Hepatocyte (in vitro differentiated cells): ENCODE measurements at regions not wholly inside any gene's neighbourhood (a gene's known extent, or its start where the extent isn't known, plus 50 kb on each side); places are given as distances from the start of the nearest gene placed in this dataset.

Source experiments
- DNase-seq: peaks from one replicate; pipeline ENCODE4 v3.0.0-alpha.2; 2016; ENCODE audit warnings: low spot score
- H2AFZ ChIP-seq: fragments of 200-600 bp; sonication (generic); 2 replicates; pipeline ENCODE4 v1.6.0; 2016; ENCODE audit warnings: antibody characterized with exemption, mild to moderate bottlenecking
- H3K27ac ChIP-seq: fragments of 200-600 bp; sonication (generic); 2 replicates; pipeline ENCODE4 v1.5.1; 2016; ENCODE audit warnings: mild to moderate bottlenecking
- H3K27me3 ChIP-seq: fragments of 200-600 bp; sonication (generic); 2 replicates; pipeline ENCODE4 v1.6.1; 2016
- H3K36me3 ChIP-seq: fragments of 200-600 bp; sonication (generic); replicated peaks from 2 replicates; pipeline ENCODE4 v1.5.1; 2016; ENCODE audit warnings: low read depth; ENCODE audit not compliant: insufficient read depth
- H3K4me1 ChIP-seq: fragments of 200-600 bp; sonication (generic); 2 replicates; pipeline ENCODE4 v1.5.1; 2016; ENCODE audit warnings: mild to moderate bottlenecking, moderate library complexity; ENCODE audit not compliant: insufficient read depth
- H3K4me2 ChIP-seq: fragments of 200-600 bp; sonication (generic); 2 replicates; pipeline ENCODE4 v1.6.0; 2016
- H3K4me3 ChIP-seq: fragments of 200-600 bp; sonication (generic); 2 replicates; pipeline ENCODE4 v1.5.1; 2016; ENCODE audit warnings: mild to moderate bottlenecking
- H3K79me2 ChIP-seq: fragments of 200-600 bp; sonication (generic); 2 replicates; pipeline ENCODE4 v1.6.0; 2017; ENCODE audit warnings: mild to moderate bottlenecking
- H3K9me2 ChIP-seq: fragments of 200-600 bp; sonication (generic); replicated peaks from 2 replicates; pipeline ENCODE4 v1.6.0; 2017; ENCODE audit warnings: mild to moderate bottlenecking; ENCODE audit not compliant: insufficient read depth
- H3K9me3 ChIP-seq: fragments of 200-600 bp; sonication (generic); 2 replicates; pipeline ENCODE4 v1.5.1; 2016; ENCODE audit warnings: low read depth, mild to moderate bottlenecking
- H4K20me1 ChIP-seq: fragments of 200-600 bp; sonication (generic); 2 replicates; pipeline ENCODE4 v1.6.0; 2016; ENCODE audit warnings: mild to moderate bottlenecking; ENCODE audit not compliant: insufficient read depth, poor library complexity, severe bottlenecking
- EZH2 ChIP-seq: fragments of 200-600 bp; sonication (generic); IDR thresholded peaks from 2 replicates; pipeline ENCODE4 v1.6.1; 2016; ENCODE audit warnings: antibody characterized with exemption, mild to moderate bottlenecking, borderline replicate concordance
- EZH2phosphoT487 ChIP-seq: fragments of 200-600 bp; sonication (generic); IDR thresholded peaks from one replicate; pipeline ENCODE4 v1.6.1; 2018; ENCODE audit warnings: antibody characterized with exemption, mild to moderate bottlenecking, low read depth, moderate library complexity; ENCODE audit not compliant: unreplicated experiment, severe bottlenecking
- WGBS: methylation state at CpG from one replicate; pipeline ENCODE4 v1.1.6; 2016; ENCODE audit warnings: low lambda C conversion rate; ENCODE audit errors: missing lambda C conversion rate; 5-methylcytosine and 5-hydroxymethylcytosine counted together
- TF ChIP-seq, protein P1 (sequence below): fragments of 200-600 bp; sonication (generic); IDR thresholded peaks from 2 replicates; pipeline ENCODE4 v1.5.1; 2016; ENCODE audit warnings: antibody characterized with exemption, mild to moderate bottlenecking; ENCODE audit not compliant: poor library complexity

DNA sequence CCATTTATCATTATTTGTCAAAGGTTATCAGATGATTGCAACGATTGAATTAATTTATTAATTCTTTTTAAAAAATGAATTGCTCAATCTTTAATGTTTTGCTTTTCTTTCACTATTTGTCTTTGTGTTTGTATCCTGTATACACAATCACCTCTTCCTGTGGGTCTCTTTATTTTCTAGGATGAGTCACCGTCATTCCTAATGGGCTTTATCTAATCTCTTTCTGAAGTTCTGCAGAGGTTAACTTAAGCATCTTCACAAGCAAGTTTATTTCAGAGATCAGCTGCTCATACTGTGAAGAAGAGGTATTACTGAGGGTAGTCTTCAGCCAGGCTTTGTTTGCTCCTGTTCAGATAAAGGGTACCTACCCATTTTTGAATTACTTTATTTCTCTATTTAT, 323.9 kb downstream of the NNT start:
- H3K27ac ChIP-seq: no peak overlapping the region
- H3K9me2 ChIP-seq: no peaks in the 10 kb centered on the region
- H3K9me3 ChIP-seq: no peaks in the 10 kb centered on the region
- no peak overlapping the region for H3K4me3 ChIP-seq
- no peak for DNase-seq
- no peaks in the 10 kb centered on the region for H3K27me3 ChIP-seq
- no peak overlapping the region for H2AFZ ChIP-seq
- TF ChIP-seq EZH2 (no peak), EZH2phosphoT487 (no peak)
- TF ChIP-seq, protein P1, sequence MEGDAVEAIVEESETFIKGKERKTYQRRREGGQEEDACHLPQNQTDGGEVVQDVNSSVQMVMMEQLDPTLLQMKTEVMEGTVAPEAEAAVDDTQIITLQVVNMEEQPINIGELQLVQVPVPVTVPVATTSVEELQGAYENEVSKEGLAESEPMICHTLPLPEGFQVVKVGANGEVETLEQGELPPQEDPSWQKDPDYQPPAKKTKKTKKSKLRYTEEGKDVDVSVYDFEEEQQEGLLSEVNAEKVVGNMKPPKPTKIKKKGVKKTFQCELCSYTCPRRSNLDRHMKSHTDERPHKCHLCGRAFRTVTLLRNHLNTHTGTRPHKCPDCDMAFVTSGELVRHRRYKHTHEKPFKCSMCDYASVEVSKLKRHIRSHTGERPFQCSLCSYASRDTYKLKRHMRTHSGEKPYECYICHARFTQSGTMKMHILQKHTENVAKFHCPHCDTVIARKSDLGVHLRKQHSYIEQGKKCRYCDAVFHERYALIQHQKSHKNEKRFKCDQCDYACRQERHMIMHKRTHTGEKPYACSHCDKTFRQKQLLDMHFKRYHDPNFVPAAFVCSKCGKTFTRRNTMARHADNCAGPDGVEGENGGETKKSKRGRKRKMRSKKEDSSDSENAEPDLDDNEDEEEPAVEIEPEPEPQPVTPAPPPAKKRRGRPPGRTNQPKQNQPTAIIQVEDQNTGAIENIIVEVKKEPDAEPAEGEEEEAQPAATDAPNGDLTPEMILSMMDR: no peak
- no peaks in the 10 kb centered on the region for H3K36me3 ChIP-seq
- H3K79me2 ChIP-seq: no peaks in the 10 kb centered on the region
- H3K4me2 ChIP-seq: no peak overlapping the region
- H4K20me1 ChIP-seq: no peaks in the 10 kb centered on the region
- H3K4me1 ChIP-seq: no peaks in the 10 kb centered on the region
- 28% methylated on average over 2 of the region's 2 CpGs for WGBS

DNA sequence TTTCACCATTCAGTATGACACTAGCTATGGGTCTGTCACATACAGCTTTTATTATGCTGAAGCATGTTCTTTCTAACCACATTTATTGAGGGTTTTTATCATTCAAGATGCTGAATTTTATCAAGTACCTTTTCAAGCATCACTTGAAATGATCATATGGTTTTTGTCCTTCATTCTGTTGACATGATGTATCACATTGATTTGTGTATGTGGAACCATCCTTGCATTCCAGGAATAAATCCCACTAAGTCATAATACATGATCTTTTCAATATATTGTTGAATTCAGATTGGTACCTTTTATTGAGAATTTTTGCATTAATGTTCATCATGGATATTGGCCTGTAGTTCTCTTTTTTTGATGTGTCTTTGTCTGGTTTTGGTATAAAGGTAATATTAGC, 317.4 kb downstream of the NNT start:
- Histone ChIP-seq H3K27me3 (no peaks in the 10 kb centered on the region), H2AFZ (no peak overlapping the region), H3K4me1 (no peaks in the 10 kb centered on the region), H3K4me3 (no peak overlapping the region), H3K9me2 (no peaks in the 10 kb centered on the region), H3K36me3 (no peaks in the 10 kb centered on the region), H3K9me3 (no peaks in the 10 kb centered on the region), H3K27ac (no peak overlapping the region), H3K79me2 (no peaks in the 10 kb centered on the region), H3K4me2 (no peak overlapping the region), H4K20me1 (no peaks in the 10 kb centered on the region)
- DNase-seq: no peak
- TF ChIP-seq, protein P1: no peak
- TF ChIP-seq EZH2: no peak
- no peak for TF ChIP-seq EZH2phosphoT487

DNA sequence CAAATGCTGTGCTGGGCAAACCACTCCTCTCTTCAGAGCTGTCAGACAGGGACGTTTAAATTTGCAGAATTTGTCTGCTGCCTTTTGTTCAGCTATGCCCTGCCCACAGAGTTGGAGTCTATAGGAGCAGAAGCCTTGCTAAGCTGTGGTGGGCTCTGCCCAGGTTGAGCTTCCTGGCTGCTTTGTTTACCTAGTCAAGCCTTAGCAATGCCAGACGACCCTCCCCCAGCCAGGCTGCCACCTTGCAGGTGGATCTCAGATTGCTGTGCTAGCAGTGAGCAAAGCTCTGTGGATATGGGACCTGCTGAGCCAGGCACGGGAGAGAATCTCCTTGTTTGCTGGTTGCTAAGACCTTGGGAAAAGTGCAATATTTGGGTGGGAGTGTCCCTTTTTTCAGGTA, 314.9 kb downstream of the NNT start:
- Histone ChIP-seq H3K9me3 (no peaks in the 10 kb centered on the region), H3K79me2 (no peaks in the 10 kb centered on the region), H3K4me3 (no peak overlapping the region), H2AFZ (no peak overlapping the region), H3K9me2 (no peaks in the 10 kb centered on the region), H3K4me1 (no peaks in the 10 kb centered on the region), H3K27me3 (no peaks in the 10 kb centered on the region), H3K36me3 (no peaks in the 10 kb centered on the region), H3K27ac (no peak overlapping the region), H3K4me2 (no peak overlapping the region), H4K20me1 (no peaks in the 10 kb centered on the region)
- DNase-seq: no peak
- TF ChIP-seq EZH2phosphoT487: no peak
- TF ChIP-seq EZH2: no peak
- TF ChIP-seq, protein P1: no peak
- 42% methylated on average over 3 of the region's 3 CpGs for WGBS

DNA sequence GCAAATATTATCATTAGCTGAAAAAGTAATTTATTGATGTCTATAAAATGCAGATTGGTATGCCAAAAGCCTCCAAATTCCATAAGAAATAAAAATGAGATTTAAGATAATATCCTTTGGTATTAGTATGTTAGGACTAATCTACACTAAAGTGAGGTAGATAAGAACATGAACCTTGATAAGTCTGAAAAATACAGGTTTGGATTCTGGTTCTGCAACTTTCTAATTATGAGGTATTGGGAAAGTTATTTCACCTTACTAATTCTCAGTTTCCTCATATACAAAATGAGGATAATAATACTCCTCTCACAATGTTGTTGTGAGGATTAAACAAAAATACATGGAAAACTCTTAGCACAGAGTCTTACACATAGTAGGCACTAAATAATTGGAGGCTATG, 300.1 kb downstream of the NNT start:
- Histone ChIP-seq H3K36me3 (no peaks in the 10 kb centered on the region), H4K20me1 (no peaks in the 10 kb centered on the region), H3K27me3 (no peaks in the 10 kb centered on the region), H3K4me2 (no peak overlapping the region), H3K9me2 (no peaks in the 10 kb centered on the region), H3K4me3 (no peak overlapping the region), H3K9me3 (no peaks in the 10 kb centered on the region), H3K27ac (no peak overlapping the region), H3K4me1 (no peaks in the 10 kb centered on the region), H3K79me2 (no peaks in the 10 kb centered on the region), H2AFZ (no peak overlapping the region)
- no peak for DNase-seq
- TF ChIP-seq EZH2 (no peak), EZH2phosphoT487 (no peak)
- TF ChIP-seq, protein P1: no peak
